ENCODE measurements at regions not wholly inside any gene's neighbourhood (a gene's known extent, or its start where the extent isn't known, plus 50 kb on each side); places are given as distances from the start of the nearest gene placed in this dataset.

DNA sequence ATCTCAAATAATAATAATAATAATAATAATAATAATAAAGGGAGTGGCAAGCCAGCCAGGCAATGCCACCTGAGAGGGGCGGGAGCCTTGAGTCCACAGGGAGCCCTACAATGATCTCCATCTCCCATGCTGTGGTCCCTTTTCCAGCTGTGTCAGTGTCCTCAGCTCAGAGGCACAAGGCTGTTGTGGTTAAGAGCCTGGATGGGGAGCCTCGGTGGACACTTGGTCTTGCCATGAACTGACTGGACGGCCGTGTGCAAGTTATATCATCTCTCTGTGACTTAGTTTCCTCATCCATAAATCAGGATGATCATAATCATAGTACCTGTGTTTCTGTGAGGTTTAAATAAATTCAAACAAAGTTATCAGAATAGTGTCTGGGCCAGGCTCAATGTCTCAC lies 127.8 kb upstream of the TIAM1 start:
- no peak for TF ChIP-seq EZH2 (IDR thresholded peaks at IDR 0.05)
- no peak for TF ChIP-seq POLR2AphosphoS5 (IDR thresholded peaks at IDR 0.05; ENCODE audit: borderline replicate concordance, low read depth, low read length)
- TF ChIP-seq FOXP2 (optimal IDR thresholded peaks at IDR 0.05; ENCODE audit: control extremely low read depth, extremely low read length, insufficient read depth), result no peak

Measured in SK-N-MC (cell line).